H1 (cell line): ENCODE measurements at regions not wholly inside any gene's neighbourhood (a gene's known extent, or its start where the extent isn't known, plus 50 kb on each side); places are given as distances from the start of the nearest gene placed in this dataset.

Experiments
- EGR1 ChIP-seq: IDR thresholded peaks from 2 replicates; pipeline ENCODE4 v1.6.1; 2011; ENCODE audit warnings: low read depth, low read length, borderline replicate concordance
- SUZ12 ChIP-seq: fragments of 200-600 bp; sonication (generic); IDR thresholded peaks from 2 replicates; pipeline ENCODE4 v1.6.1; 2012; ENCODE audit warnings: mild to moderate bottlenecking, inconsistent platforms, low read length, moderate library complexity, mixed read lengths
- TF ChIP-seq, protein P1 (sequence below): fragments of 300-600 bp; sonication (generic); IDR thresholded peaks from 2 replicates; pipeline ENCODE4 v1.7.1; 2012; ENCODE audit warnings: low read length, moderate library complexity, mild to moderate bottlenecking, inconsistent platforms; ENCODE audit not compliant: insufficient replicate concordance

DNA sequence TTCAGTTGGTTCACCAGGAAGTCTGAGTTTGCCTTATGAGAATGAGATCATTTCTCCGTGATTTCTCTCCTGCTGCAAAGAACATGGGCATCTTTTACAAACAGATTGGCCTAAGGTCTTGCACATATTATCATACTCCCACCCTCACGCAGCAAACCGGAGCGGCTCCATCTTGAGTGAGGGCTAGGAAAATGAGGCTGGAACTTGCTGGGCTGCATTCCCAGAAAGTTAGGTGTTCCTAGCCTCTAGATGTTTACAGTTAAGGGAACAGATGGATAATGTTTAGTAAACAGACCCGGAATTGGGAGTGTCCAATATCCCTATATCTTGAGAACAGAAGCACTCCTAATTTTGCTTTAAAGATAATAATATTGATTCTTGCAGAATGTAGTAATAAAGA, 247.9 kb upstream of the VCX3A start (continued):
- TF ChIP-seq, protein P1, sequence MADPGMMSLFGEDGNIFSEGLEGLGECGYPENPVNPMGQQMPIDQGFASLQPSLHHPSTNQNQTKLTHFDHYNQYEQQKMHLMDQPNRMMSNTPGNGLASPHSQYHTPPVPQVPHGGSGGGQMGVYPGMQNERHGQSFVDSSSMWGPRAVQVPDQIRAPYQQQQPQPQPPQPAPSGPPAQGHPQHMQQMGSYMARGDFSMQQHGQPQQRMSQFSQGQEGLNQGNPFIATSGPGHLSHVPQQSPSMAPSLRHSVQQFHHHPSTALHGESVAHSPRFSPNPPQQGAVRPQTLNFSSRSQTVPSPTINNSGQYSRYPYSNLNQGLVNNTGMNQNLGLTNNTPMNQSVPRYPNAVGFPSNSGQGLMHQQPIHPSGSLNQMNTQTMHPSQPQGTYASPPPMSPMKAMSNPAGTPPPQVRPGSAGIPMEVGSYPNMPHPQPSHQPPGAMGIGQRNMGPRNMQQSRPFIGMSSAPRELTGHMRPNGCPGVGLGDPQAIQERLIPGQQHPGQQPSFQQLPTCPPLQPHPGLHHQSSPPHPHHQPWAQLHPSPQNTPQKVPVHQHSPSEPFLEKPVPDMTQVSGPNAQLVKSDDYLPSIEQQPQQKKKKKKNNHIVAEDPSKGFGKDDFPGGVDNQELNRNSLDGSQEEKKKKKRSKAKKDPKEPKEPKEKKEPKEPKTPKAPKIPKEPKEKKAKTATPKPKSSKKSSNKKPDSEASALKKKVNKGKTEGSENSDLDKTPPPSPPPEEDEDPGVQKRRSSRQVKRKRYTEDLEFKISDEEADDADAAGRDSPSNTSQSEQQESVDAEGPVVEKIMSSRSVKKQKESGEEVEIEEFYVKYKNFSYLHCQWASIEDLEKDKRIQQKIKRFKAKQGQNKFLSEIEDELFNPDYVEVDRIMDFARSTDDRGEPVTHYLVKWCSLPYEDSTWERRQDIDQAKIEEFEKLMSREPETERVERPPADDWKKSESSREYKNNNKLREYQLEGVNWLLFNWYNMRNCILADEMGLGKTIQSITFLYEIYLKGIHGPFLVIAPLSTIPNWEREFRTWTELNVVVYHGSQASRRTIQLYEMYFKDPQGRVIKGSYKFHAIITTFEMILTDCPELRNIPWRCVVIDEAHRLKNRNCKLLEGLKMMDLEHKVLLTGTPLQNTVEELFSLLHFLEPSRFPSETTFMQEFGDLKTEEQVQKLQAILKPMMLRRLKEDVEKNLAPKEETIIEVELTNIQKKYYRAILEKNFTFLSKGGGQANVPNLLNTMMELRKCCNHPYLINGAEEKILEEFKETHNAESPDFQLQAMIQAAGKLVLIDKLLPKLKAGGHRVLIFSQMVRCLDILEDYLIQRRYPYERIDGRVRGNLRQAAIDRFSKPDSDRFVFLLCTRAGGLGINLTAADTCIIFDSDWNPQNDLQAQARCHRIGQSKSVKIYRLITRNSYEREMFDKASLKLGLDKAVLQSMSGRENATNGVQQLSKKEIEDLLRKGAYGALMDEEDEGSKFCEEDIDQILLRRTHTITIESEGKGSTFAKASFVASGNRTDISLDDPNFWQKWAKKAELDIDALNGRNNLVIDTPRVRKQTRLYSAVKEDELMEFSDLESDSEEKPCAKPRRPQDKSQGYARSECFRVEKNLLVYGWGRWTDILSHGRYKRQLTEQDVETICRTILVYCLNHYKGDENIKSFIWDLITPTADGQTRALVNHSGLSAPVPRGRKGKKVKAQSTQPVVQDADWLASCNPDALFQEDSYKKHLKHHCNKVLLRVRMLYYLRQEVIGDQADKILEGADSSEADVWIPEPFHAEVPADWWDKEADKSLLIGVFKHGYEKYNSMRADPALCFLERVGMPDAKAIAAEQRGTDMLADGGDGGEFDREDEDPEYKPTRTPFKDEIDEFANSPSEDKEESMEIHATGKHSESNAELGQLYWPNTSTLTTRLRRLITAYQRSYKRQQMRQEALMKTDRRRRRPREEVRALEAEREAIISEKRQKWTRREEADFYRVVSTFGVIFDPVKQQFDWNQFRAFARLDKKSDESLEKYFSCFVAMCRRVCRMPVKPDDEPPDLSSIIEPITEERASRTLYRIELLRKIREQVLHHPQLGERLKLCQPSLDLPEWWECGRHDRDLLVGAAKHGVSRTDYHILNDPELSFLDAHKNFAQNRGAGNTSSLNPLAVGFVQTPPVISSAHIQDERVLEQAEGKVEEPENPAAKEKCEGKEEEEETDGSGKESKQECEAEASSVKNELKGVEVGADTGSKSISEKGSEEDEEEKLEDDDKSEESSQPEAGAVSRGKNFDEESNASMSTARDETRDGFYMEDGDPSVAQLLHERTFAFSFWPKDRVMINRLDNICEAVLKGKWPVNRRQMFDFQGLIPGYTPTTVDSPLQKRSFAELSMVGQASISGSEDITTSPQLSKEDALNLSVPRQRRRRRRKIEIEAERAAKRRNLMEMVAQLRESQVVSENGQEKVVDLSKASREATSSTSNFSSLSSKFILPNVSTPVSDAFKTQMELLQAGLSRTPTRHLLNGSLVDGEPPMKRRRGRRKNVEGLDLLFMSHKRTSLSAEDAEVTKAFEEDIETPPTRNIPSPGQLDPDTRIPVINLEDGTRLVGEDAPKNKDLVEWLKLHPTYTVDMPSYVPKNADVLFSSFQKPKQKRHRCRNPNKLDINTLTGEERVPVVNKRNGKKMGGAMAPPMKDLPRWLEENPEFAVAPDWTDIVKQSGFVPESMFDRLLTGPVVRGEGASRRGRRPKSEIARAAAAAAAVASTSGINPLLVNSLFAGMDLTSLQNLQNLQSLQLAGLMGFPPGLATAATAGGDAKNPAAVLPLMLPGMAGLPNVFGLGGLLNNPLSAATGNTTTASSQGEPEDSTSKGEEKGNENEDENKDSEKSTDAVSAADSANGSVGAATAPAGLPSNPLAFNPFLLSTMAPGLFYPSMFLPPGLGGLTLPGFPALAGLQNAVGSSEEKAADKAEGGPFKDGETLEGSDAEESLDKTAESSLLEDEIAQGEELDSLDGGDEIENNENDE: no peak
- TF ChIP-seq SUZ12: no peak
- TF ChIP-seq EGR1: no peak
